Loucy (cell line): ENCODE measurements at regions not wholly inside any gene's neighbourhood (a gene's known extent, or its start where the extent isn't known, plus 50 kb on each side); places are given as distances from the start of the nearest gene placed in this dataset.

Experiments
- H2AFZ ChIP-seq: fragments of 200-600 bp; sonication (generic); 2 replicates; pipeline ENCODE4 v1.6.0; 2016; ENCODE audit warnings: antibody characterized with exemption, mild to moderate bottlenecking, low read length, moderate library complexity
- H3F3A ChIP-seq: fragments of 200-600 bp; 2 replicates; pipeline ENCODE4 v1.6.0; 2016; ENCODE audit warnings: antibody characterized with exemption, low read depth, mild to moderate bottlenecking
- H3K27me3 ChIP-seq: fragments of 200-600 bp; sonication (generic); 2 replicates; pipeline ENCODE4 v1.6.1; 2014; ENCODE audit warnings: low read length, mild to moderate bottlenecking; ENCODE audit not compliant: insufficient read depth, poor library complexity, severe bottlenecking
- H3K36me3 ChIP-seq: fragments of 200-600 bp; sonication (generic); 2 replicates; pipeline ENCODE4 v1.6.1; 2016; ENCODE audit warnings: low read length; ENCODE audit not compliant: insufficient read depth
- H3K4me1 ChIP-seq: fragments of 200-600 bp; sonication (generic); 2 replicates; pipeline ENCODE4 v1.5.1; 2014; ENCODE audit warnings: low read length, mild to moderate bottlenecking; ENCODE audit not compliant: insufficient read depth, poor library complexity, severe bottlenecking
- H3K4me2 ChIP-seq: fragments of 200-600 bp; sonication (generic); 2 replicates; pipeline ENCODE4 v1.6.0; 2014; ENCODE audit warnings: antibody characterized with exemption, low read length, low read depth, mild to moderate bottlenecking; ENCODE audit not compliant: poor library complexity, severe bottlenecking
- H3K4me3 ChIP-seq: fragments of 200-600 bp; sonication (generic); 2 replicates; pipeline ENCODE4 v1.5.1; 2014; ENCODE audit warnings: low read length, mild to moderate bottlenecking, mixed read lengths; ENCODE audit not compliant: poor library complexity, severe bottlenecking
- H3K79me2 ChIP-seq: fragments of 200-600 bp; sonication (generic); 2 replicates; pipeline ENCODE4 v1.6.1; 2014; ENCODE audit warnings: low read length; ENCODE audit not compliant: insufficient read depth
- H3K9ac ChIP-seq: fragments of 200-600 bp; sonication (generic); 2 replicates; pipeline ENCODE4 v1.6.0; 2014; ENCODE audit warnings: mild to moderate bottlenecking, low read depth, low read length, moderate library complexity; ENCODE audit not compliant: poor library complexity, severe bottlenecking
- H3K9me2 ChIP-seq: fragments of 200-600 bp; sonication (generic); replicated peaks from 2 replicates; pipeline ENCODE4 v1.6.1; 2016; ENCODE audit warnings: low read depth, low read length, mixed read lengths
- H3K9me3 ChIP-seq: fragments of 200-600 bp; sonication (generic); 2 replicates; pipeline ENCODE4 v1.6.1; 2014; ENCODE audit warnings: mild to moderate bottlenecking, antibody characterized with exemption, low read length, low read depth; ENCODE audit not compliant: insufficient read depth
- H4K20me1 ChIP-seq: fragments of 200-600 bp; sonication (generic); 2 replicates; pipeline ENCODE4 v1.6.0; 2014; ENCODE audit warnings: antibody characterized with exemption, low read length, mild to moderate bottlenecking; ENCODE audit not compliant: insufficient read depth, poor library complexity, severe bottlenecking
- CTCF ChIP-seq: fragments of 200-600 bp; sonication (generic); conservative IDR thresholded peaks from 2 replicates; pipeline ENCODE4 v1.5.1; 2014; ENCODE audit warnings: mild to moderate bottlenecking, antibody characterized with exemption, low read length
- EZH2phosphoT487 ChIP-seq: fragments of 200-600 bp; IDR thresholded peaks from 2 replicates; pipeline ENCODE4 v1.6.1; 2018; ENCODE audit warnings: antibody characterized with exemption, mild to moderate bottlenecking, moderate library complexity, borderline replicate concordance

DNA sequence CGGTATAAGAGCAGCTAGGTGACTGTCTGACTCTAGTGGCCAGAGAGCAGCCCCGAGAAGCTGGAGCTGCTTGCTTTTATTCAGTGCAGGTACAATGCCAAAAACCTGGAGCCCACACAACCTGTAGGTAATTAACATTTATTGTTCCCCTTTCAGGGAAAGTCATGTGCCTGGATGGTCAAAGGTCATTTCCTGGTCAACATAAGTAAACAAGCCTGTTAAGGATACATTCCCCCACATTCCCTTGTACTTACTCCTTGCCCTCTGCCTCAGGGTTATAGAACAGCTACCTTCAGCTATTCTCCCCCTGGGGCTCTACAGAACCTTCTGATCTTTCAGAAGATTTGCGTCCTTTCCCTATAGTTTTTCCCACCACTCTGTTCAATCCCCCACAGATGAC lies 253.4 kb downstream of the TMA16 start:
- Histone ChIP-seq H4K20me1 (no peaks in the 10 kb centered on the region), H3K27me3 (no peaks in the 10 kb centered on the region), H3K4me3 (no peak overlapping the region), H3K9ac (no peak overlapping the region), H3F3A (no peaks in the 10 kb centered on the region), H3K9me2 (no peaks in the 10 kb centered on the region), H3K36me3 (no peaks in the 10 kb centered on the region), H3K4me1 (no peaks in the 10 kb centered on the region), H2AFZ (no peak overlapping the region), H3K9me3 (no peaks in the 10 kb centered on the region), H3K4me2 (no peak overlapping the region), H3K79me2 (no peaks in the 10 kb centered on the region)
- TF ChIP-seq CTCF (no peak), EZH2phosphoT487 (no peak)

DNA sequence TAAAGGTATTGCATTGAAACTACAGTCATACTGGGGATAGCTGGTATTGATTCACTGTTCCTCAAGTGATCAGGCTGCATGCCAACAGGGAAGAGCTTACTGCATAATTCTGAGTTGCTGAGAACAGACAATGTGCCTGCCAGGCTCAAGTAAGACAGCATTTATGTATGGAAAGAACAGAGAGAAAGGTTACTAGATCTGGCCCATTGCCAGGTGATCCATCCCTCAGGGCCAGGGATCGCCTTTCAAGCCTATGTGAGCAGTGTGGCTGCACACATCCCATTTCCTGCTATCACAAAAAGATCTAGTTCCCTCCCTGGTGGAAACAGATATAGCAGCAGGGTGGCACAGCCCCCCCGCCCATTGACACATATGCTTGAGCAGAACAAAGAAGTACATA lies 254.0 kb downstream of the TMA16 start:
- Histone ChIP-seq H3K9me3 (no peaks in the 10 kb centered on the region), H3K9me2 (no peaks in the 10 kb centered on the region), H3K36me3 (no peaks in the 10 kb centered on the region), H3F3A (no peaks in the 10 kb centered on the region), H3K27me3 (no peaks in the 10 kb centered on the region), H2AFZ (no peak overlapping the region), H3K4me1 (no peaks in the 10 kb centered on the region), H3K79me2 (no peaks in the 10 kb centered on the region), H3K9ac (no peak overlapping the region), H3K4me2 (no peak overlapping the region), H4K20me1 (no peaks in the 10 kb centered on the region), H3K4me3 (no peak overlapping the region)
- TF ChIP-seq CTCF (no peak), EZH2phosphoT487 (no peak)

GRCh38 chr4:163755013-163755412 lies 260.5 kb downstream of the TMA16 start:
- no peak overlapping the region for H3K4me3 ChIP-seq
- H3K27me3 ChIP-seq = no peaks in the 10 kb centered on the region
- H3K4me1 ChIP-seq = peaks cover 9% of the 10 kb centered on the region
- H3K9ac ChIP-seq = no peak overlapping the region
- H3K9me3 ChIP-seq = no peaks in the 10 kb centered on the region
- peak overlapping the region; percentile 13 for H3K4me2 ChIP-seq
- TF ChIP-seq CTCF = peak; percentile 74
- no peak for TF ChIP-seq EZH2phosphoT487
- peaks cover 3% of the 10 kb centered on the region; the same call in 1 of the 2 replicates for H3F3A ChIP-seq
- no peaks in the 10 kb centered on the region for H3K79me2 ChIP-seq
- no peaks in the 10 kb centered on the region for H4K20me1 ChIP-seq
- H3K36me3 ChIP-seq = no peaks in the 10 kb centered on the region
- H3K9me2 ChIP-seq = no peaks in the 10 kb centered on the region
- H2AFZ ChIP-seq = peak overlapping the region; percentile 38; the same call in 1 of the 2 replicates
